GM12865 (cell line): ENCODE measurements at regions not wholly inside any gene's neighbourhood (a gene's known extent, or its start where the extent isn't known, plus 50 kb on each side); places are given as distances from the start of the nearest gene placed in this dataset.
A peak's percentile ranks its signal among the peaks of the same experiment; 100 is the strongest.

Source experiments
- DNase-seq: peaks from one replicate; pipeline ENCODE4 v3.0.0; 2010; ENCODE audit warnings: low read depth
- H3K4me3 ChIP-seq: 2 replicates; pipeline ENCODE4 v1.5.1; 2011; ENCODE audit warnings: mild to moderate bottlenecking, low read depth, low read length, control low read depth
- CTCF ChIP-seq: IDR thresholded peaks from 2 replicates; pipeline ENCODE4 v1.5.1; 2011; ENCODE audit warnings: low read length, control low read depth, low read depth, inconsistent platforms; ENCODE audit not compliant: insufficient read depth; ENCODE audit errors: missing control alignments

DNA sequence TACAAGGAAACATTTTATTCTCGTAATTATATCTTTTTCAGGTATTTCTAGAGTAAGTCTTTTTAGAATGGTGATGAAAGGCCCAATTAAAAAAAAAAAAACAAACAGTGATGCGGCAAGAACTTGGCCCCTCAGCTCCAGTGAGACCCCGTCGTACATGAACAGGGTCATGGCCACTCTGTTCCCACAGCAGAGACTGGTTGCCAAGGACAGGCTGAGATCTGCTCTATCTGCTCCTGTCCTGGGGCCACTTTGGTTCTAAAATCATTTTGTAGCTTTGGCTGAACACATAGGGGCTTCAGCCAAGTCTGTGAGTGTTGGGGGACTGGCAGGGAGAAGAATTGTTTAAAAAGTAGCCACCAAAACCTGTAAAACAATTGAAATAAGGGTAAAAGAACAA, 286.9 kb downstream of the RFC3 start:
- DNase-seq: no peak
- no peak overlapping the region for H3K4me3 ChIP-seq
- TF ChIP-seq CTCF: no peak

DNA sequence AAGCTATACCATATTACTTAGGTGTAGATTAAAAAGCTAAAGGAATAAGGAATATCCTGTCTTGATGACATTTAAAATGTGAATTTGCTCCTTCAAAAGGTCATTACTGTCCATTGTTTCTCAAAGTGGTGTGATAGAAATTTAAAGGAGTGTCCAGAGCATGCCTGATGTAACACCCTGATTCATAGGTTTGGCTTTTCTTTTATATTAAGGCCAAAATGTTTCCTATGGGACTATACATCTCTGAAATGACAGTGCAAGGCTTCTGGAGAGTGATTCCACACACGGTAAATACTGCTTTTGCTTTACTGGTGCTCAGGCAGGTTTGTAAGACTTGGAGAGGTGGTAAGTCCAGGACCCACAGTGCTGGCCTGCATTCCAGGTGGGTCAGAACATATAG, 289.9 kb downstream of the RFC3 start:
- no peak overlapping the region for H3K4me3 ChIP-seq
- DNase-seq: no peak
- TF ChIP-seq CTCF: no peak

GRCh38 chr13:34108410-34108809, 290.5 kb downstream of the RFC3 start:
- no peak for TF ChIP-seq CTCF
- DNase-seq: no peak
- no peak overlapping the region for H3K4me3 ChIP-seq

DNA sequence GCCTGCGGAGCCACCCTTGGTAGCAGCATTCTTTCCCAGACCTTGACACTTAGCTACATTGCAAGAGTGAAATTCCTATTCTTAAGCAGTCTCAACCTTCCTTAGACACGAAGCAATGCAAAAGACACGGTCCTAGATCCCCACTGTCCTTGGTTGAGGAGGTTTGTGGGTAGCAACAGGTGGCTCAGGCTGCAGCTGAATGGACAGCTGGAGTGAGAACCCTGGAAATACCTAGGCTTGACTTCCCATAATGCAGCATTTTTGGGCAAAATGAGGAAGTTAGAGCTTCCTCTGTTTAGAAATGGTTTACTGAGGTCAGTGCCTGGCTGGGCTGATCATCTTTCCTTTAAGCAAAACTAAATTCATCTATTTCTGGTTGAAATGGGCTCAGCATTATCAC, 296.6 kb downstream of the RFC3 start:
- DNase-seq: peak; percentile 7
- no peak overlapping the region for H3K4me3 ChIP-seq
- TF ChIP-seq CTCF: no peak

- no peak for DNase-seq
Measured at GRCh38 chr13:34116651-34117050, 298.7 kb downstream of the RFC3 start.

DNA sequence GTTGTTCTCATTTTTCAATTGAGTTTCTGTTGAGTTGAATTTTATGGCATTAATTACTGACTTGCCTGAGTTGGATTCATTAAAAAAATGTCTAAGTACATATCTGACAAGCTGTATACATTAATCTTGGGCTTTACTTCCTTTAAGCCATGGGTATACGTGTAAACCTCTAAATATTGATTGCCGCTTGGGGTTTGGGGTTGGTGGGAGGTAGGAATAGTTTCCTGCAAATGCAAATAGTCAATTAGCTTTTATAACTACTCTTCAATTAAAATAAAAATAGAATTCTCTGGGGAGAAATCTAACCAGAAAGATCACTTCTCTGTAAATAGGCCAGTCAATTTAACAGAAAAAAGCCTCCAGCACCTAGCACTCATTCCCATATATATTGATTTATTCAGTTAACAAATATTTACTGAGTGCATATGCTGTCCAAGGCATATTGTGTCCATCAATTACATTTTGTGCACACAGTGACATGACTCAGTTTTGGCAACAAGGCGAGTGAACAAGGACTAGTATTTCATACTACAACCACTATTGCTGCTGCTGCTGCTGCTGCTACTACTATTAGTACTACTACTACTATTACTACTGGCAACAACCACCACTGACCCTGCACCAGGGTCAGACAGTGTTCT, 306.8 kb downstream of the RFC3 start:
- TF ChIP-seq CTCF: no peak
- DNase-seq: no peak

More at GRCh38 chr13:34116651-34117050, 298.7 kb downstream of the RFC3 start:
- TF ChIP-seq CTCF: no peak
- no peak overlapping the region for H3K4me3 ChIP-seq

GRCh38 chr13:34127523-34127922, 309.6 kb downstream of the RFC3 start:
- TF ChIP-seq CTCF: no peak
- no peak for DNase-seq
- no peak overlapping the region for H3K4me3 ChIP-seq

More for the DNA sequence above, 306.8 kb downstream of the RFC3 start:
- H3K4me3 ChIP-seq: no peak overlapping the region
